ENCODE measurements at regions not wholly inside any gene's neighbourhood (a gene's known extent, or its start where the extent isn't known, plus 50 kb on each side); places are given as distances from the start of the nearest gene placed in this dataset.

DNA sequence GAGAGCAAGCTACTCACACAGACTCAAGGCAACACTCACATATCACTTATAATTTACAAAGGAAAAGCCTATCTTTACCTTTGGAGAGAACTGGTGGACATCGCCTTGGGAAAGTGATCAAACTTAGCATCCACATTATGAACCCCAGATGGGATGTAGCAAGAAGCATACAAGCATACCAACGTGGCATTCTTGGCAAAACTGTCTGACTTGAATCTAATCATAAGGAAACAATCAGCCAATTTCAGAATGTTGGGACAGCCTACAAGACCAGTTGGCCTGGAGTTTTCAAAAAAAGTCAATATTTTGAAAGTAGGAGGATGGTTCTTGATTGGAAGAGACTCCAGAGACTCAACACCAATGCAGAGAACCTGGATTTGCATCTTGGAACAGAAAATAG is 79.1 kb upstream of the PMAIP1 start:
- CTCF ChIA-PET, result no interaction called here
- ATAC-seq (no peak), DNase-seq (no peak)
- intact Hi-C loops (cut with micrococcal nuclease), result loop anchor here (5.0 to 10.0 kb wide), 2 partner anchors 38 to 366 kb away; no protein-coding TSS in a partner anchor
- H3K4me3 Mint-ChIP-seq, result no peak overlapping the region
- POLR2A ChIA-PET, result no interaction called here
- no peaks in the 10 kb centered on the region for H3K4me1 Mint-ChIP-seq (ENCODE audit: low read depth)
- no peaks in the 10 kb centered on the region for H3K36me3 Mint-ChIP-seq (ENCODE audit: low read depth)
- H3K27me3 Mint-ChIP-seq, result peaks cover 8% of the 10 kb centered on the region
- H3K27ac Mint-ChIP-seq, result no peak overlapping the region
- TF ChIP-seq, protein P1, sequence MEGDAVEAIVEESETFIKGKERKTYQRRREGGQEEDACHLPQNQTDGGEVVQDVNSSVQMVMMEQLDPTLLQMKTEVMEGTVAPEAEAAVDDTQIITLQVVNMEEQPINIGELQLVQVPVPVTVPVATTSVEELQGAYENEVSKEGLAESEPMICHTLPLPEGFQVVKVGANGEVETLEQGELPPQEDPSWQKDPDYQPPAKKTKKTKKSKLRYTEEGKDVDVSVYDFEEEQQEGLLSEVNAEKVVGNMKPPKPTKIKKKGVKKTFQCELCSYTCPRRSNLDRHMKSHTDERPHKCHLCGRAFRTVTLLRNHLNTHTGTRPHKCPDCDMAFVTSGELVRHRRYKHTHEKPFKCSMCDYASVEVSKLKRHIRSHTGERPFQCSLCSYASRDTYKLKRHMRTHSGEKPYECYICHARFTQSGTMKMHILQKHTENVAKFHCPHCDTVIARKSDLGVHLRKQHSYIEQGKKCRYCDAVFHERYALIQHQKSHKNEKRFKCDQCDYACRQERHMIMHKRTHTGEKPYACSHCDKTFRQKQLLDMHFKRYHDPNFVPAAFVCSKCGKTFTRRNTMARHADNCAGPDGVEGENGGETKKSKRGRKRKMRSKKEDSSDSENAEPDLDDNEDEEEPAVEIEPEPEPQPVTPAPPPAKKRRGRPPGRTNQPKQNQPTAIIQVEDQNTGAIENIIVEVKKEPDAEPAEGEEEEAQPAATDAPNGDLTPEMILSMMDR (IDR thresholded peaks at IDR 0.05), result no peak
- no peaks in the 10 kb centered on the region for H3K9me3 Mint-ChIP-seq

DNA sequence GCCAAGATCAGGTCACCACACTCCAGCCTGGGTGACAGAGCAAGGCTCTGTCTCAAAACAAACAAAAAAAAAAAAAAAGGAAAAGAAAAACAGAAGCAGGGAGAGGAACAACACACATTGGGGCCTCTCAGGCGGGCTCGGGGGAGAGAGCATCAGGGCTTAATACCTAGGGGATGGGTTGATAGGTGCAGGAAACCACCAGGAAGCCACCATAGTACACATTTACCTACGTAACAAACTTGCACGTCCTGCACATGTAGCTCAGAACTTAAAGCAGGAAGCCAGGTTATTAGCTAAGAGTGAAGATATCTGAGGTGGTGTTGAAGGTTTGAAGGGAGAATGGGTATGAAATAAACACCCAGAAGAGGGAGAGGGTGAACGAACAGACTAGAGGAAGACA is 81.0 kb upstream of the PMAIP1 start:
- no peak overlapping the region for H3K27ac Mint-ChIP-seq

DNA sequence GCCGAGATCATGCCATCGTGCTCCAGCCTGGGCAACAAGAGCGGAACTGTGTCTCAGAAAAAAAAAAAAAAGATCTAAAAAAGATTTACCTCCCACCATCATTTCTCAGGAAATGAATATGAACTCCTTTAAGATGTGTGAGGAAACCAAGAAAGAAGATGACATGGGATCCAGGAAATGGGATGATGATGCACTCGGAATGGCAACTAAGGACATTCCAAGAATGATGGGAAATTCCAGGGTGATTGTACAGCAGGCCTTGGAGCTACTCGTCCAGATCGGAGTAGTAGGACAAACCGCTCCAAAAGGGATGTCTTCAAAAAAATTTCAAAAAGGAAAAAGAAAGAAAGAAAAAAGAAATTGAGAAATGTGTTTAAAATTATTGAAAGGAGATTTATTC is 84.9 kb upstream of the PMAIP1 start:
- DNase-seq, result no peak
- peaks cover 16% of the 10 kb centered on the region for H3K27me3 Mint-ChIP-seq
- intact Hi-C loops (cut with micrococcal nuclease), result no loop called here
- no peaks in the 10 kb centered on the region for H3K9me3 Mint-ChIP-seq
- no peaks in the 10 kb centered on the region for H3K36me3 Mint-ChIP-seq (ENCODE audit: low read depth)
- ChIA-PET CTCF (interaction anchor here (1.5 kb wide), 1 partner anchor 8 kb away, joined by 3 read pairs; no protein-coding TSS in a partner anchor), POLR2A (no interaction called here)
- TF ChIP-seq, protein P1 (IDR thresholded peaks at IDR 0.05), result no peak
- H3K27ac Mint-ChIP-seq, result no peak overlapping the region
- no peak overlapping the region for H3K4me3 Mint-ChIP-seq
- no peak for ATAC-seq
- no peaks in the 10 kb centered on the region for H3K4me1 Mint-ChIP-seq (ENCODE audit: low read depth)

More for the DNA sequence above, 81.0 kb upstream of the PMAIP1 start:
- H3K9me3 Mint-ChIP-seq, result no peaks in the 10 kb centered on the region
- peaks cover 6% of the 10 kb centered on the region for H3K27me3 Mint-ChIP-seq
- no peaks in the 10 kb centered on the region for H3K36me3 Mint-ChIP-seq (ENCODE audit: low read depth)
- POLR2A ChIA-PET, result interaction anchor here (0.6 kb wide), 1 partner anchor 805 kb away, joined by 3 read pairs; no protein-coding TSS in a partner anchor
- intact Hi-C loops (cut with micrococcal nuclease), result no loop called here
- no peak for DNase-seq
- CTCF ChIA-PET, result interaction anchor here (1.0 kb wide), 1 partner anchor 10 kb away, joined by 3 read pairs; no protein-coding TSS in a partner anchor
- no peak for ATAC-seq
- TF ChIP-seq, protein P1 (IDR thresholded peaks at IDR 0.05), result no peak
- no peaks in the 10 kb centered on the region for H3K4me1 Mint-ChIP-seq (ENCODE audit: low read depth)
- H3K4me3 Mint-ChIP-seq, result no peak overlapping the region

DNA sequence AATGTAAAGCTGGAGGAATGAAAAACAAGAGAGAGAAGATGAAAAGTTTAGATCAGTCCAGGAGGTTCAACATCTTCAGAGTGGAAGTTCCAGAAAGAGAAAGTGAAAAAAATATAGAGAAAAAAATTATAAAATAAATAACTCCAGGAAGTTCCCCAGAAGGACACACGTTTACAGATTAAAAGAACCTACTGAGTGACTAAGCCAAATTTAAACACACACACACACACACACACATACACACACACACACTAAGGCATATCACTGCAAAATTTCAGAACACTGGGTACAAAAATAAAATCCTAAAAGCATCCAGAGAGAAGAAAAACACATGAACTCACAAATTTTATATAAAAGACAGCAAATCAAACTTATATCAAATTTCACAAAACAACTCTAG is 85.9 kb upstream of the PMAIP1 start:
- no peak for DNase-seq
- ATAC-seq, result no peak
- ChIA-PET CTCF (interaction anchor here (1.5 kb wide), 1 partner anchor 9 kb away, joined by 3 read pairs; no protein-coding TSS in a partner anchor), POLR2A (no interaction called here)
- Mint-ChIP-seq H3K27ac (no peak overlapping the region), H3K4me1 (ENCODE audit: low read depth) (no peaks in the 10 kb centered on the region), H3K4me3 (no peak overlapping the region), H3K36me3 (ENCODE audit: low read depth) (no peaks in the 10 kb centered on the region), H3K27me3 (peaks cover 17% of the 10 kb centered on the region), H3K9me3 (no peaks in the 10 kb centered on the region)
- intact Hi-C loops (cut with micrococcal nuclease), result no loop called here
- TF ChIP-seq, protein P1 (IDR thresholded peaks at IDR 0.05), result no peak

DNA sequence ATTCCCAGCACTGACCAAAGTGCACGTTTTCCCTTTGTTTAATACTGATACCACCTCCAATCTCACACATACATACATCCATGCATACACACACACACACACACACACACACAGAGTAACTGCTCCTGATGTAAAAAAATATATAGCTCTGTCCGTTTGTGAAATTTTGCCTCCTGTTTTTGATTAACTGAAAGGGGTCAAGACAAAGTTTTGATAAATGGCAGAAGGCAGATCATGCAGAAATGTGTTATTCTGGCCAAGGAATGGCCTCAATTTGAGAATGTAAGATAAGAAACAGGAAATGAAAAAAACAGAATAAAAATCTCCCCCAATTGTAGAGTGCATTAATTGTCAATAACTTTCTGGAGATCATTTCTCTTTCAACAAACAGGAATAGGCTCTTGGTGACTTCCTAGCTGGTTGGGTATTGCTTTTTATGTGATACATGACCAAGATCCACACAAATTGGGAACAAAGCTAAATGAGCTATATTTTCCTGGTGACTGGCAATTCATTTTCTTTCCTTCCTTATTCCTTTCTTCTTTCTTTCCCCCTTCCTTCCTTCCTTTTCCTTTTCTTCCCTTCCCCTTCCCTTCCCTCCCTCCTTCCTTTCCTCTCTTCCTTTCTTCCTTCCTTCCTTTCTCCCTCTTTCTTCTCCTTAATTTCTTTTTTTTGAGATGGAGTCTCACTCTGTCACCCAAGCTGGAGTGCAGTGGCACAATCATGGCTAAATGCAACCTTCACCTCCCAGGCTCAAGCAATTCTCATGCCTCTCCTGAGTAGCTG is 88.9 kb upstream of the PMAIP1 start:
- intact Hi-C loops (cut with micrococcal nuclease), result no loop called here
- POLR2A ChIA-PET, result no interaction called here
- CTCF ChIA-PET, result interaction anchor here (1.4 kb wide), 1 partner anchor 12 kb away, joined by 4 read pairs; no protein-coding TSS in a partner anchor
- TF ChIP-seq, protein P1 (IDR thresholded peaks at IDR 0.05), result no peak
- peaks cover 17% of the 10 kb centered on the region for H3K27me3 Mint-ChIP-seq
- no peaks in the 10 kb centered on the region for H3K9me3 Mint-ChIP-seq
- no peak for DNase-seq
- no peak overlapping the region for H3K4me3 Mint-ChIP-seq
- H3K27ac Mint-ChIP-seq, result no peak overlapping the region
- no peaks in the 10 kb centered on the region for H3K4me1 Mint-ChIP-seq (ENCODE audit: low read depth)
- ATAC-seq, result no peak
- H3K36me3 Mint-ChIP-seq (ENCODE audit: low read depth), result no peaks in the 10 kb centered on the region

Data from activated CD8-positive, alpha-beta T cell treated with anti-CD3 and anti-CD28 coated beads for 36 hours (primary cell).